Endodermal cell (in vitro differentiated cells): ENCODE measurements at regions not wholly inside any gene's neighbourhood (a gene's known extent, or its start where the extent isn't known, plus 50 kb on each side); places are given as distances from the start of the nearest gene placed in this dataset.

Experiments used
- DNase-seq: peaks from one replicate; pipeline ENCODE4 v3.0.0-alpha.2; 2017
- H3K27ac ChIP-seq: 2 replicates; pipeline ENCODE4 v1.5.1; 2013; ENCODE audit warnings: mild to moderate bottlenecking, low read depth, low read length, moderate library complexity
- H3K27me3 ChIP-seq: 2 replicates; pipeline ENCODE4 v1.6.1; 2013; ENCODE audit warnings: mild to moderate bottlenecking, low read length, moderate library complexity; ENCODE audit not compliant: insufficient read depth, control insufficient read depth, poor library complexity, severe bottlenecking
- H3K36me3 ChIP-seq: 2 replicates; pipeline ENCODE4 v1.7.0; 2013; ENCODE audit warnings: mild to moderate bottlenecking, low read length, moderate library complexity; ENCODE audit not compliant: control insufficient read depth, insufficient read depth
- H3K4me1 ChIP-seq: one replicate; pipeline ENCODE4 v1.7.0; 2013; ENCODE audit warnings: low read length; ENCODE audit not compliant: control insufficient read depth, insufficient read depth
- H3K4me3 ChIP-seq: 2 replicates; pipeline ENCODE4 v1.5.1; 2013; ENCODE audit warnings: mild to moderate bottlenecking, low read length, moderate library complexity
- H3K9ac ChIP-seq: 2 replicates; pipeline ENCODE4 v1.6.1; 2013; ENCODE audit warnings: mild to moderate bottlenecking, low read length, moderate library complexity; ENCODE audit not compliant: poor library complexity, severe bottlenecking; ENCODE audit errors: extremely low read depth
- H3K9me3 ChIP-seq: 2 replicates; pipeline ENCODE4 v1.6.1; 2013; ENCODE audit warnings: mild to moderate bottlenecking, low read length, moderate library complexity; ENCODE audit not compliant: control insufficient read depth
- H3K27ac Mint-ChIP-seq: 2 replicates; pipeline ENCODE4 v1.8.0; 2020; ENCODE audit warnings: mixed read lengths
- H3K27me3 Mint-ChIP-seq: 2 replicates; pipeline ENCODE4 v1.8.0; 2021; ENCODE audit warnings: mild to moderate bottlenecking, mixed read lengths; ENCODE audit not compliant: insufficient read depth
- H3K36me3 Mint-ChIP-seq: 2 replicates; pipeline ENCODE4 v1.8.0; 2020; ENCODE audit warnings: low read depth, mixed read lengths
- H3K4me1 Mint-ChIP-seq: 2 replicates; pipeline ENCODE4 v1.8.0; 2020; ENCODE audit warnings: mixed read lengths
- H3K4me3 Mint-ChIP-seq: 2 replicates; pipeline ENCODE4 v1.8.0; 2020; ENCODE audit warnings: mild to moderate bottlenecking, moderate library complexity, mixed read lengths
- H3K9me3 Mint-ChIP-seq: 2 replicates; pipeline ENCODE4 v1.8.0; 2020; ENCODE audit warnings: mild to moderate bottlenecking, mixed read lengths
- CTCF ChIP-seq: fragments of 200-600 bp; sonication (generic); conservative IDR thresholded peaks from 2 replicates; pipeline ENCODE4 v1.5.0; 2021; ENCODE audit warnings: antibody characterized with exemption, mild to moderate bottlenecking
- WGBS, 2 experiments: methylation state at CpG; one replicate each; pipeline versions ENCODE4 v1.1.5 to v1.1.7; 2013; ENCODE audit warnings: missing lambda C conversion rate in 2 of 2, mixed read lengths in 1 of 2; ENCODE audit not compliant: insufficient coverage in 1 of 2, insufficient read length in 1 of 2; 5-methylcytosine and 5-hydroxymethylcytosine counted together

DNA sequence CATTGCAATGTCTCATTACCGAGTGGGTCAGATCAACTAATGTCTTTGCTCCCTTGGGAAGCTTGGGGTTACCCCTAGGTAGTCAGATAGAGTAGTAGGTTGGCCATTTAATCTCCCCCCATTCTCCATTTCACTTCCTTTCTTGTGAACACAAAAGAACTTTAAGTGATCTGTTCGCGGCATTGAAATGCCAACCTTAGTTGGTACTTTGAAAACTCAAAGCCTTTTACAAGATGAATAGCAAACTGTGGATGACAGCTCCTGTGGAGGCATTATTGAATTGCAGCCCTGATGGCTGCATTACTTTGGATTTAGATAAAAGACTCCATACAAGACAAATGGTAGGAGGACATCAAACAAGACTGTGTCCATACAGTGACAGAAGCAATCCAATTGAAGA lies 469.1 kb downstream of the GBA3 start:
- TF ChIP-seq CTCF: no peak
- Histone ChIP-seq H3K9ac (no peak overlapping the region), H3K9me3 (no peaks in the 10 kb centered on the region), H3K27ac (peak overlapping the region; percentile 67), H3K36me3 (no peaks in the 10 kb centered on the region), H3K4me3 (no peak overlapping the region), H3K4me1 (no peaks in the 10 kb centered on the region), H3K27me3 (no peaks in the 10 kb centered on the region)
- Mint-ChIP-seq H3K4me1 (peaks cover 10% of the 10 kb centered on the region), H3K4me3 (no peak overlapping the region), H3K9me3 (no peaks in the 10 kb centered on the region), H3K36me3 (no peaks in the 10 kb centered on the region), H3K27ac (no peak overlapping the region), H3K27me3 (no peaks in the 10 kb centered on the region)
- WGBS, 2 experiments: 27 to 48% methylated on average over 2 to 3 of the region's 3 CpGs
- DNase-seq: no peak

DNA sequence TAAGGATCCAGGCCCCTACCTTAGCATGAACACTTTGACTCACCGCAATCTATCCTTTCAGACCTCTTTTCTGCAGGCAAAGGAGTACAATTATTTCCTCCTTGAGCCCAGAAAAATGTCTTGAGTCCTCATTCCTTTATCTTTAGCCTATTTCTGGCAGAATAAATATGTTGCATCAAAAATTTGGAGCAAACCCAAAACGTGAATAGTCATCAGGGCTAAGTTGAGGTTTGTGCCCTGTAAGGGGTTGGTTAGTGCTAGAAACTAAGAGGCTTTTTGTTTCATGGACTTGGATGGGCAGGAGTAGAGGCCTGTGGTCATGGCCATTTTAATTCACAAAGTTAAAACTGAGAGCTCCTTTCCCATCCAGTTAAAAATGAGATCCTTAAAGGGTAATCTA lies 460.3 kb downstream of the GBA3 start:
- peaks cover 15% of the 10 kb centered on the region for H3K4me1 Mint-ChIP-seq
- no peaks in the 10 kb centered on the region for H3K27me3 ChIP-seq
- no peak overlapping the region for H3K9ac ChIP-seq
- H3K27me3 Mint-ChIP-seq: peaks cover 4% of the 10 kb centered on the region
- H3K27ac ChIP-seq: no peak overlapping the region
- H3K36me3 Mint-ChIP-seq: no peaks in the 10 kb centered on the region
- no peak overlapping the region for H3K27ac Mint-ChIP-seq
- no peak overlapping the region for H3K4me3 Mint-ChIP-seq
- 88 to 100% methylated on average over 2 of the region's 2 CpGs for WGBS, 2 experiments
- no peaks in the 10 kb centered on the region for H3K36me3 ChIP-seq
- no peak overlapping the region for H3K4me3 ChIP-seq
- TF ChIP-seq CTCF: no peak
- no peak for DNase-seq
- H3K9me3 Mint-ChIP-seq: no peaks in the 10 kb centered on the region
- H3K4me1 ChIP-seq: no peaks in the 10 kb centered on the region
- H3K9me3 ChIP-seq: no peaks in the 10 kb centered on the region

DNA sequence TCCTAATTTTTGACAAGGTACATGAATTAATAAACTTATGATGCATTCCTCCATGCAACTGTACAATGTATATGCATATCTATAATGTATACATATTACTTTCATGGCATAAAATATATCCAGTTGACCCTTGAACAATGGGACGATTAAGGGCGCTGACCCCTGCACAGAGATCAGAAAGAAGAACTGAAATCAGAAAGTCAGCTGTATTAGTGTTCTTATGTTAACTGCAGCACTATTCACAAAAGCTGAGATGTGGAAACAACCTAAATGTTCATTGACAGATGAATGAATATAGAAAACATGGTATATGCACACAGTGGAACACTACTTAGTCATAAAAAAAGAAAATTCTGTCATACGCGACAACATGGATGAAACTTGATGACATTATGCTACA lies 457.1 kb downstream of the GBA3 start:
- no peaks in the 10 kb centered on the region for H3K9me3 ChIP-seq
- WGBS, 2 experiments: 96 to 100% methylated on average over 2 to 4 of the region's 4 CpGs
- H3K4me3 Mint-ChIP-seq: no peak overlapping the region

More for the DNA sequence above, 457.1 kb downstream of the GBA3 start:
- Mint-ChIP-seq H3K9me3 (no peaks in the 10 kb centered on the region), H3K36me3 (no peaks in the 10 kb centered on the region), H3K4me1 (peaks cover 7% of the 10 kb centered on the region), H3K27me3 (peaks cover 4% of the 10 kb centered on the region), H3K27ac (no peak overlapping the region)
- Histone ChIP-seq H3K27me3 (no peaks in the 10 kb centered on the region), H3K4me3 (no peak overlapping the region), H3K9ac (no peak overlapping the region), H3K4me1 (no peaks in the 10 kb centered on the region), H3K27ac (no peak overlapping the region), H3K36me3 (no peaks in the 10 kb centered on the region)
- no peak for DNase-seq
- TF ChIP-seq CTCF: no peak
